Liver (tissue), 8 donors: ENCODE measurements at regions not wholly inside any gene's neighbourhood (a gene's known extent, or its start where the extent isn't known, plus 50 kb on each side); places are given as distances from the start of the nearest gene placed in this dataset.

Source experiments
- DNase-seq: peaks from one replicate; pipeline ENCODE4 v3.0.0-alpha.2; 2017; ENCODE audit warnings: low spot score
- H3K27ac ChIP-seq, 2 donors: one replicate each; pipeline ENCODE4 v1.7.0; 2013; ENCODE audit warnings: inconsistent platforms in 2 of 2, low read length in 2 of 2, control low read depth in 1 of 2, low read depth in 1 of 2, mild to moderate bottlenecking in 1 of 2
- H3K27me3 ChIP-seq, 4 donors: one replicate each; pipeline versions ENCODE4 v1.6.1 to v1.7.0; 2013; ENCODE audit warnings: low read length in 3 of 4, inconsistent platforms in 1 of 4, mild to moderate bottlenecking in 1 of 4, moderate library complexity in 1 of 4; ENCODE audit not compliant: control insufficient read depth in 4 of 4, insufficient read depth in 4 of 4
- H3K36me3 ChIP-seq, 4 donors: one replicate each; pipeline versions ENCODE4 v1.6.1 to v1.7.0; 2013; ENCODE audit warnings: low read length in 3 of 4, mild to moderate bottlenecking in 3 of 4, low read depth in 1 of 4, moderate library complexity in 1 of 4; ENCODE audit not compliant: control insufficient read depth in 4 of 4, insufficient read depth in 3 of 4
- H3K4me1 ChIP-seq, 4 donors: one replicate each; pipeline versions ENCODE4 v1.6.1 to v1.7.0; 2013; ENCODE audit warnings: low read length in 3 of 4, mild to moderate bottlenecking in 3 of 4, moderate library complexity in 1 of 4; ENCODE audit not compliant: control insufficient read depth in 4 of 4, insufficient read depth in 4 of 4
- H3K4me3 ChIP-seq, 3 donors: one replicate each; pipeline versions ENCODE4 v1.6.1 to v1.7.0; 2013; ENCODE audit warnings: low read length in 3 of 3, control low read depth in 1 of 3, low read depth in 1 of 3, mild to moderate bottlenecking in 1 of 3
- H3K9ac ChIP-seq, 2 donors: one replicate each; pipeline ENCODE4 v1.7.0; 2013; ENCODE audit warnings: low read length in 2 of 2, mild to moderate bottlenecking in 2 of 2, moderate library complexity in 2 of 2, control low read depth in 1 of 2, low read depth in 1 of 2
- H3K9me3 ChIP-seq, 4 donors: one replicate each; pipeline versions ENCODE4 v1.6.1 to v1.7.0; 2013; ENCODE audit warnings: low read length in 3 of 4; ENCODE audit not compliant: control insufficient read depth in 4 of 4
- ATF3 ChIP-seq: IDR thresholded peaks from 2 replicates; pipeline ENCODE4 v1.6.1; 2016; ENCODE audit warnings: antibody characterized with exemption
- CTCF ChIP-seq: fragments of 150-350 bp; IDR thresholded peaks from 2 replicates; pipeline ENCODE4 v1.5.1; 2017; ENCODE audit warnings: improper control_type of control experiment, low read depth, low read length; ENCODE audit not compliant: missing input control
- EGR1 ChIP-seq, 2 donors: IDR thresholded peaks; 2 replicates each; pipeline ENCODE4 v1.6.1; 2016 to 2018; ENCODE audit warnings: antibody characterized with exemption in 2 of 2, low read depth in 2 of 2
- FOXA1 ChIP-seq: IDR thresholded peaks from 2 replicates; pipeline ENCODE4 v1.6.1; 2016; ENCODE audit warnings: antibody characterized with exemption
- FOXA2 ChIP-seq: IDR thresholded peaks from 2 replicates; pipeline ENCODE4 v1.6.1; 2016; ENCODE audit warnings: antibody characterized with exemption
- GABPA ChIP-seq, 2 donors: IDR thresholded peaks in 1 of 2; conservative IDR thresholded peaks in 1 of 2; 2 replicates each; pipeline ENCODE4 v1.6.1; 2016; ENCODE audit warnings: antibody characterized with exemption in 2 of 2, mild to moderate bottlenecking in 1 of 2, moderate library complexity in 1 of 2
- HNF4A ChIP-seq, 2 donors: conservative IDR thresholded peaks; 2 replicates each; pipeline ENCODE4 v1.6.1; 2016; ENCODE audit warnings: antibody characterized with exemption in 2 of 2, mild to moderate bottlenecking in 2 of 2
- HNF4G ChIP-seq: IDR thresholded peaks from 2 replicates; pipeline ENCODE4 v1.6.1; 2016; ENCODE audit warnings: antibody characterized with exemption
- JUND ChIP-seq, 2 donors: IDR thresholded peaks; 2 replicates each; pipeline ENCODE4 v1.6.1; 2016; ENCODE audit warnings: antibody characterized with exemption in 2 of 2
- MAX ChIP-seq: IDR thresholded peaks from 2 replicates; pipeline ENCODE4 v1.6.1; 2016; ENCODE audit warnings: antibody characterized with exemption
- NR2F2 ChIP-seq: IDR thresholded peaks from 2 replicates; pipeline ENCODE4 v1.6.1; 2016; ENCODE audit warnings: antibody characterized with exemption
- RAD21 ChIP-seq, 2 donors: IDR thresholded peaks; 2 replicates each; pipeline ENCODE4 v1.6.1; 2016; ENCODE audit warnings: antibody characterized with exemption in 2 of 2, mild to moderate bottlenecking in 2 of 2
- REST ChIP-seq: IDR thresholded peaks from 2 replicates; pipeline ENCODE4 v1.6.1; 2016; ENCODE audit warnings: antibody characterized with exemption, mild to moderate bottlenecking
- RXRA ChIP-seq, 2 donors: IDR thresholded peaks; 2 replicates each; pipeline ENCODE4 v1.6.1; 2017 to 2018; ENCODE audit warnings: antibody characterized with exemption in 2 of 2, mild to moderate bottlenecking in 1 of 2
- SP1 ChIP-seq: IDR thresholded peaks from 2 replicates; pipeline ENCODE4 v1.6.1; 2018; ENCODE audit warnings: antibody characterized with exemption, mild to moderate bottlenecking
- TAF1 ChIP-seq: conservative IDR thresholded peaks from 2 replicates; pipeline ENCODE4 v1.6.1; 2016; ENCODE audit warnings: antibody characterized with exemption, mild to moderate bottlenecking
- YY1 ChIP-seq: IDR thresholded peaks from 2 replicates; pipeline ENCODE4 v1.6.1; 2016; ENCODE audit warnings: antibody characterized with exemption, mild to moderate bottlenecking
- ZBTB33 ChIP-seq: IDR thresholded peaks from 2 replicates; pipeline ENCODE4 v1.6.1; 2016; ENCODE audit warnings: antibody characterized with exemption
- WGBS: extraction: QIAGEN DNeasy Blood & Tissue Kit; methylation state at CpG from one replicate; pipeline ENCODE4 v1.1.7; 2013; 5-methylcytosine and 5-hydroxymethylcytosine counted together
- donor health status: healthy.
- donor health status: healthy.
- donor health status: healthy.
- donor health status: healthy.
- donor health status: healthy.

- H3K36me3 ChIP-seq = no peaks in the 10 kb centered on the region
- no peaks in the 10 kb centered on the region for H3K9me3 ChIP-seq
- H3K27ac ChIP-seq = no peak overlapping the region
- TF ChIP-seq YY1 (no peak), SP1 (no peak), HNF4A (conservative IDR thresholded peaks at IDR 0.05) (no peak), RAD21 (IDR thresholded peaks at IDR 0.05) (no peak), REST (no peak), HNF4G (no peak), CTCF (no peak), ATF3 (no peak), NR2F2 (no peak), RXRA (IDR thresholded peaks at IDR 0.05) (no peak), FOXA2 (no peak), TAF1 (no peak), FOXA1 (no peak), ZBTB33 (no peak), MAX (no peak), EGR1 (IDR thresholded peaks at IDR 0.05; ENCODE audit: low read depth in 2 of 2) (no peak)
- H3K4me3 ChIP-seq = no peak overlapping the region
- H3K4me1 ChIP-seq = no peaks in the 10 kb centered on the region
- DNase-seq = no peak
- no peak overlapping the region for H3K9ac ChIP-seq
- H3K27me3 ChIP-seq = no peaks in the 10 kb centered on the region
- WGBS = 22% methylated on average over 4 of the region's 4 CpGs
Observed at GRCh38 chr2:107062173-107062572, 176.2 kb upstream of the ST6GAL2 start.

- H3K9ac ChIP-seq = no peak overlapping the region
- H3K27me3 ChIP-seq = no peaks in the 10 kb centered on the region
- H3K36me3 ChIP-seq = no peaks in the 10 kb centered on the region
- no peak for TF ChIP-seq FOXA2
- no peak for TF ChIP-seq HNF4G
- no peak for TF ChIP-seq JUND (IDR thresholded peaks at IDR 0.05)
- TF ChIP-seq CTCF = no peak
- TF ChIP-seq GABPA (IDR thresholded peaks at IDR 0.05 in 1 of 2, conservative IDR thresholded peaks at IDR 0.05 in 1 of 2) = no peak
- no peak for TF ChIP-seq REST
- no peak for TF ChIP-seq RAD21 (IDR thresholded peaks at IDR 0.05)
- no peak for TF ChIP-seq RXRA (IDR thresholded peaks at IDR 0.05)
- no peaks in the 10 kb centered on the region for H3K4me1 ChIP-seq
- no peak overlapping the region for H3K27ac ChIP-seq
- no peaks in the 10 kb centered on the region for H3K9me3 ChIP-seq
- WGBS = 44% methylated on average over 5 of the region's 5 CpGs
- H3K4me3 ChIP-seq = no peak overlapping the region
- no peak for DNase-seq
Observed at GRCh38 chr2:107062599-107063220, 176.7 kb upstream of the ST6GAL2 start.
